ENCODE measurements at regions not wholly inside any gene's neighbourhood (a gene's known extent, or its start where the extent isn't known, plus 50 kb on each side); places are given as distances from the start of the nearest gene placed in this dataset.

- TF ChIP-seq BRCA1 (IDR thresholded peaks at IDR 0.05; ENCODE audit: low read depth, low read length) (no peak), CEBPB (IDR thresholded peaks at IDR 0.05; ENCODE audit: borderline replicate concordance in 1 of 2, low read depth in 2 of 2, low read length in 2 of 2) (no peak), FOS (IDR thresholded peaks at IDR 0.05; ENCODE audit: borderline replicate concordance, extremely low read depth, insufficient read length) (no peak), BMI1 (IDR thresholded peaks at IDR 0.05; ENCODE audit: borderline replicate concordance) (no peak), NFYB (IDR thresholded peaks at IDR 0.05; ENCODE audit: insufficient read depth, low read depth, low read length) (no peak)
- TF ChIP-seq, protein P1, sequence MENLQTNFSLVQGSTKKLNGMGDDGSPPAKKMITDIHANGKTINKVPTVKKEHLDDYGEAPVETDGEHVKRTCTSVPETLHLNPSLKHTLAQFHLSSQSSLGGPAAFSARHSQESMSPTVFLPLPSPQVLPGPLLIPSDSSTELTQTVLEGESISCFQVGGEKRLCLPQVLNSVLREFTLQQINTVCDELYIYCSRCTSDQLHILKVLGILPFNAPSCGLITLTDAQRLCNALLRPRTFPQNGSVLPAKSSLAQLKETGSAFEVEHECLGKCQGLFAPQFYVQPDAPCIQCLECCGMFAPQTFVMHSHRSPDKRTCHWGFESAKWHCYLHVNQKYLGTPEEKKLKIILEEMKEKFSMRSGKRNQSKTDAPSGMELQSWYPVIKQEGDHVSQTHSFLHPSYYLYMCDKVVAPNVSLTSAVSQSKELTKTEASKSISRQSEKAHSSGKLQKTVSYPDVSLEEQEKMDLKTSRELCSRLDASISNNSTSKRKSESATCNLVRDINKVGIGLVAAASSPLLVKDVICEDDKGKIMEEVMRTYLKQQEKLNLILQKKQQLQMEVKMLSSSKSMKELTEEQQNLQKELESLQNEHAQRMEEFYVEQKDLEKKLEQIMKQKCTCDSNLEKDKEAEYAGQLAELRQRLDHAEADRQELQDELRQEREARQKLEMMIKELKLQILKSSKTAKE (IDR thresholded peaks at IDR 0.05; ENCODE audit: low read depth, poor library complexity, severe bottlenecking), result no peak
These were observed 332.5 kb upstream of the DDI1 start (continued) for GRCh38 chr11:103703954-103704353.

GRCh38 chr11:103705642-103706041, 330.8 kb upstream of the DDI1 start:
- H3K4me3 ChIP-seq, result no peak overlapping the region
- H4K20me1 ChIP-seq (ENCODE audit: control insufficient read depth, insufficient read depth), result no peaks in the 10 kb centered on the region
- ChIA-PET POLR2A (no interaction called here), RAD21 (ENCODE audit: unreplicated experiment) (no interaction called here), SMC1A (ENCODE audit: uncharacterized antibody, unreplicated experiment) (no interaction called here), CTCF (interaction anchor here (1.5 kb wide), 1 partner anchor 23 kb away, joined by 4 read pairs; no protein-coding TSS in a partner anchor)
- no peak for DNase-seq (ENCODE audit: low read depth, low spot score)
- no peak for FAIRE-seq
- no peaks in the 10 kb centered on the region for H3K36me3 ChIP-seq (ENCODE audit: control insufficient read depth in 2 of 2, insufficient read depth in 2 of 2, low read length in 1 of 2)
- 17% methylated on average over 2 of the region's 2 CpGs for WGBS (ENCODE audit: insufficient coverage, insufficient replicate concordance, low lambda C conversion rate, missing lambda C conversion rate)
- H3K4me1 ChIP-seq (ENCODE audit: control insufficient read depth, insufficient read depth, low read length), result no peaks in the 10 kb centered on the region
- no TSS peak for BruUV-seq (replicated peaks)
- H3K79me2 ChIP-seq (ENCODE audit: control insufficient read depth, insufficient read depth, low read length), result no peaks in the 10 kb centered on the region
- TF ChIP-seq RBBP5 (conservative IDR thresholded peaks at IDR 0.05) (no peak), EGR1 (IDR thresholded peaks at IDR 0.05; ENCODE audit: borderline replicate concordance in 1 of 2, low read depth in 2 of 2, low read length in 2 of 2) (no peak)
- TF ChIP-seq, protein P2, sequence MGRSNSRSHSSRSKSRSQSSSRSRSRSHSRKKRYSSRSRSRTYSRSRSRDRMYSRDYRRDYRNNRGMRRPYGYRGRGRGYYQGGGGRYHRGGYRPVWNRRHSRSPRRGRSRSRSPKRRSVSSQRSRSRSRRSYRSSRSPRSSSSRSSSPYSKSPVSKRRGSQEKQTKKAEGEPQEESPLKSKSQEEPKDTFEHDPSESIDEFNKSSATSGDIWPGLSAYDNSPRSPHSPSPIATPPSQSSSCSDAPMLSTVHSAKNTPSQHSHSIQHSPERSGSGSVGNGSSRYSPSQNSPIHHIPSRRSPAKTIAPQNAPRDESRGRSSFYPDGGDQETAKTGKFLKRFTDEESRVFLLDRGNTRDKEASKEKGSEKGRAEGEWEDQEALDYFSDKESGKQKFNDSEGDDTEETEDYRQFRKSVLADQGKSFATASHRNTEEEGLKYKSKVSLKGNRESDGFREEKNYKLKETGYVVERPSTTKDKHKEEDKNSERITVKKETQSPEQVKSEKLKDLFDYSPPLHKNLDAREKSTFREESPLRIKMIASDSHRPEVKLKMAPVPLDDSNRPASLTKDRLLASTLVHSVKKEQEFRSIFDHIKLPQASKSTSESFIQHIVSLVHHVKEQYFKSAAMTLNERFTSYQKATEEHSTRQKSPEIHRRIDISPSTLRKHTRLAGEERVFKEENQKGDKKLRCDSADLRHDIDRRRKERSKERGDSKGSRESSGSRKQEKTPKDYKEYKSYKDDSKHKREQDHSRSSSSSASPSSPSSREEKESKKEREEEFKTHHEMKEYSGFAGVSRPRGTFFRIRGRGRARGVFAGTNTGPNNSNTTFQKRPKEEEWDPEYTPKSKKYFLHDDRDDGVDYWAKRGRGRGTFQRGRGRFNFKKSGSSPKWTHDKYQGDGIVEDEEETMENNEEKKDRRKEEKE (IDR thresholded peaks at IDR 0.05), result no peak
- no peak overlapping the region for H3K4me2 ChIP-seq (ENCODE audit: control insufficient read depth, insufficient read depth)
- intact Hi-C loops (cut with micrococcal nuclease; ENCODE audit: unreplicated experiment), result no loop called here
- H3K9ac ChIP-seq (ENCODE audit: control insufficient read depth, insufficient read depth, low read length), result no peak overlapping the region
- H3K9me3 ChIP-seq (replicated peaks; ENCODE audit: control insufficient read depth, insufficient read depth, low read length), result no peaks in the 10 kb centered on the region
- H3K27me3 ChIP-seq (replicated peaks in 1 of 2; ENCODE audit: control insufficient read depth in 2 of 2, insufficient read depth in 2 of 2, low read length in 1 of 2), result no peaks in the 10 kb centered on the region
- H2AFZ ChIP-seq (ENCODE audit: control insufficient read depth, low read depth, low read length), result no peak overlapping the region
- no peak for ATAC-seq
- in situ Hi-C loops (cut with MboI), result no loop called here
- H3K27ac ChIP-seq (ENCODE audit: control insufficient read depth, insufficient read depth), result no peak overlapping the region

Measured in GM12878 (cell line).